PFSK-1 (cell line): ENCODE measurements at regions not wholly inside any gene's neighbourhood (a gene's known extent, or its start where the extent isn't known, plus 50 kb on each side); places are given as distances from the start of the nearest gene placed in this dataset.

ENCODE experiments used
- POLR2AphosphoS5 ChIP-seq: IDR thresholded peaks from 2 replicates; pipeline ENCODE4 v1.6.1; 2012; ENCODE audit warnings: low read depth, mild to moderate bottlenecking, control low read depth, low read length, moderate library complexity
- REST ChIP-seq, 2 experiments: IDR thresholded peaks; 2 replicates each; pipeline versions ENCODE4 v1.6.1 to v1.8.0; 2011 to 2012; ENCODE audit warnings: low read depth in 2 of 2, low read length in 2 of 2, control low read depth in 1 of 2, inconsistent platforms in 1 of 2, mild to moderate bottlenecking in 1 of 2, moderate library complexity in 1 of 2; ENCODE audit not compliant: insufficient read depth in 1 of 2
- TAF1 ChIP-seq: IDR thresholded peaks from 2 replicates; pipeline ENCODE4 v1.6.1; 2012; ENCODE audit warnings: low read length, control low read depth, borderline replicate concordance; ENCODE audit not compliant: insufficient read depth

GRCh38 chr11:82184966-82185365 is 548.7 kb downstream of the FAM181B start:
- TF ChIP-seq TAF1 = no peak
- no peak for TF ChIP-seq POLR2AphosphoS5
- no peak for TF ChIP-seq REST (IDR thresholded peaks at IDR 0.05; ENCODE audit: insufficient read depth in 1 of 2, low read depth in 2 of 2, low read length in 2 of 2)
